Lower leg skin (tissue), 3 donors: ENCODE measurements at regions not wholly inside any gene's neighbourhood (a gene's known extent, or its start where the extent isn't known, plus 50 kb on each side); places are given as distances from the start of the nearest gene placed in this dataset.

Source experiments
- POLR2A ChIP-seq, 2 donors: fragments of 450-650 bp; IDR thresholded peaks; one replicate each; pipeline ENCODE4 v1.6.1; 2016 to 2017; ENCODE audit warnings: antibody characterized with exemption in 2 of 2, mild to moderate bottlenecking in 1 of 2, moderate library complexity in 1 of 2
- TF ChIP-seq, protein P1 (sequence below), 3 donors: fragments of 450-650 bp; IDR thresholded peaks; one replicate each; pipeline ENCODE4 v1.5.1; 2016; ENCODE audit warnings: antibody characterized with exemption in 3 of 3, mild to moderate bottlenecking in 3 of 3, moderate library complexity in 2 of 3

DNA sequence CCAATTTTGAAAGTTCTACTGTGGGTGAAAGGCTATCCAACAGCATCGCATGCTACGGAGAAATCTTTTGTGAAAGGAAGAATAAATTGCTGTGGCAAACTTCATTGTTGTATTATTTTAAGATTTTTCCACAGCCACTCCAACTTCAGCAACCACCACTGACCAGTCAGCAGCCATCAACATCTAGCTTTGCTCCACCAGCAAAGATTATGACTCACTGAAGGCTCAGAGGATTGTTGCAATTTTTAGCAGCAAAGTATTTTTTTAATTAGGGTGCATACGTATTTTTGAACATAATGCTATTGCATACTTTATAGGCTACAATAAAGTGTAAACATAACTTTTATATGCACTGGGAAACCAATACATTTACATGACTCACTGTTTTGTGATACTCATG is 493.5 kb downstream of the TFAP2A start:
- TF ChIP-seq, protein P1, sequence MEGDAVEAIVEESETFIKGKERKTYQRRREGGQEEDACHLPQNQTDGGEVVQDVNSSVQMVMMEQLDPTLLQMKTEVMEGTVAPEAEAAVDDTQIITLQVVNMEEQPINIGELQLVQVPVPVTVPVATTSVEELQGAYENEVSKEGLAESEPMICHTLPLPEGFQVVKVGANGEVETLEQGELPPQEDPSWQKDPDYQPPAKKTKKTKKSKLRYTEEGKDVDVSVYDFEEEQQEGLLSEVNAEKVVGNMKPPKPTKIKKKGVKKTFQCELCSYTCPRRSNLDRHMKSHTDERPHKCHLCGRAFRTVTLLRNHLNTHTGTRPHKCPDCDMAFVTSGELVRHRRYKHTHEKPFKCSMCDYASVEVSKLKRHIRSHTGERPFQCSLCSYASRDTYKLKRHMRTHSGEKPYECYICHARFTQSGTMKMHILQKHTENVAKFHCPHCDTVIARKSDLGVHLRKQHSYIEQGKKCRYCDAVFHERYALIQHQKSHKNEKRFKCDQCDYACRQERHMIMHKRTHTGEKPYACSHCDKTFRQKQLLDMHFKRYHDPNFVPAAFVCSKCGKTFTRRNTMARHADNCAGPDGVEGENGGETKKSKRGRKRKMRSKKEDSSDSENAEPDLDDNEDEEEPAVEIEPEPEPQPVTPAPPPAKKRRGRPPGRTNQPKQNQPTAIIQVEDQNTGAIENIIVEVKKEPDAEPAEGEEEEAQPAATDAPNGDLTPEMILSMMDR (IDR thresholded peaks at IDR 0.05) = no peak
- no peak for TF ChIP-seq POLR2A (IDR thresholded peaks at IDR 0.05)
